ENCODE measurements at regions not wholly inside any gene's neighbourhood (a gene's known extent, or its start where the extent isn't known, plus 50 kb on each side); places are given as distances from the start of the nearest gene placed in this dataset.

DNA sequence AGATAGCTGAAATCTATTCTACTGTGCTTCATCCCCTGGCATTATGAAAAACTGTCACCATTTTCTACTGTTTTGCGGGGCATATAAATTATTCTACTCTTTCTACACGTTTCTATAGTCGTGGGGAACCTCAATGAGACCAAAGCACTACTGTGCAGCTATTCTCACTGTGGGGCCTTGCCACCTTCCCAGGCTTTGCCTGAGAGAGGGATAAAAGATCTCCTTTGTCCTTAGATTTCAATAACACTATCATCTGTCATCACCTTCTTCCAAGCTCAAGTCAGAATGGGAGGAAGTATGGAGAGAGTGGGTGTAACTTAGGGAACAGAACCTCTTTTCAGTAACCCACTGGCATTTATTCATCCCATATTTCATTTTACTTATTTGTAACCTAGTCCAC lies 1462.1 kb upstream of the RAG2 start:
- TF ChIP-seq, protein P1, sequence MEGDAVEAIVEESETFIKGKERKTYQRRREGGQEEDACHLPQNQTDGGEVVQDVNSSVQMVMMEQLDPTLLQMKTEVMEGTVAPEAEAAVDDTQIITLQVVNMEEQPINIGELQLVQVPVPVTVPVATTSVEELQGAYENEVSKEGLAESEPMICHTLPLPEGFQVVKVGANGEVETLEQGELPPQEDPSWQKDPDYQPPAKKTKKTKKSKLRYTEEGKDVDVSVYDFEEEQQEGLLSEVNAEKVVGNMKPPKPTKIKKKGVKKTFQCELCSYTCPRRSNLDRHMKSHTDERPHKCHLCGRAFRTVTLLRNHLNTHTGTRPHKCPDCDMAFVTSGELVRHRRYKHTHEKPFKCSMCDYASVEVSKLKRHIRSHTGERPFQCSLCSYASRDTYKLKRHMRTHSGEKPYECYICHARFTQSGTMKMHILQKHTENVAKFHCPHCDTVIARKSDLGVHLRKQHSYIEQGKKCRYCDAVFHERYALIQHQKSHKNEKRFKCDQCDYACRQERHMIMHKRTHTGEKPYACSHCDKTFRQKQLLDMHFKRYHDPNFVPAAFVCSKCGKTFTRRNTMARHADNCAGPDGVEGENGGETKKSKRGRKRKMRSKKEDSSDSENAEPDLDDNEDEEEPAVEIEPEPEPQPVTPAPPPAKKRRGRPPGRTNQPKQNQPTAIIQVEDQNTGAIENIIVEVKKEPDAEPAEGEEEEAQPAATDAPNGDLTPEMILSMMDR (IDR thresholded peaks at IDR 0.05), result no peak
- TF ChIP-seq POLR2AphosphoS5 (IDR thresholded peaks at IDR 0.05; ENCODE audit: low read depth, low read length) (no peak), SIN3A (IDR thresholded peaks at IDR 0.05; ENCODE audit: borderline replicate concordance, insufficient read depth, low read depth, low read length) (no peak)
- TF ChIP-seq, protein P2, sequence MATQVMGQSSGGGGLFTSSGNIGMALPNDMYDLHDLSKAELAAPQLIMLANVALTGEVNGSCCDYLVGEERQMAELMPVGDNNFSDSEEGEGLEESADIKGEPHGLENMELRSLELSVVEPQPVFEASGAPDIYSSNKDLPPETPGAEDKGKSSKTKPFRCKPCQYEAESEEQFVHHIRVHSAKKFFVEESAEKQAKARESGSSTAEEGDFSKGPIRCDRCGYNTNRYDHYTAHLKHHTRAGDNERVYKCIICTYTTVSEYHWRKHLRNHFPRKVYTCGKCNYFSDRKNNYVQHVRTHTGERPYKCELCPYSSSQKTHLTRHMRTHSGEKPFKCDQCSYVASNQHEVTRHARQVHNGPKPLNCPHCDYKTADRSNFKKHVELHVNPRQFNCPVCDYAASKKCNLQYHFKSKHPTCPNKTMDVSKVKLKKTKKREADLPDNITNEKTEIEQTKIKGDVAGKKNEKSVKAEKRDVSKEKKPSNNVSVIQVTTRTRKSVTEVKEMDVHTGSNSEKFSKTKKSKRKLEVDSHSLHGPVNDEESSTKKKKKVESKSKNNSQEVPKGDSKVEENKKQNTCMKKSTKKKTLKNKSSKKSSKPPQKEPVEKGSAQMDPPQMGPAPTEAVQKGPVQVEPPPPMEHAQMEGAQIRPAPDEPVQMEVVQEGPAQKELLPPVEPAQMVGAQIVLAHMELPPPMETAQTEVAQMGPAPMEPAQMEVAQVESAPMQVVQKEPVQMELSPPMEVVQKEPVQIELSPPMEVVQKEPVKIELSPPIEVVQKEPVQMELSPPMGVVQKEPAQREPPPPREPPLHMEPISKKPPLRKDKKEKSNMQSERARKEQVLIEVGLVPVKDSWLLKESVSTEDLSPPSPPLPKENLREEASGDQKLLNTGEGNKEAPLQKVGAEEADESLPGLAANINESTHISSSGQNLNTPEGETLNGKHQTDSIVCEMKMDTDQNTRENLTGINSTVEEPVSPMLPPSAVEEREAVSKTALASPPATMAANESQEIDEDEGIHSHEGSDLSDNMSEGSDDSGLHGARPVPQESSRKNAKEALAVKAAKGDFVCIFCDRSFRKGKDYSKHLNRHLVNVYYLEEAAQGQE (IDR thresholded peaks at IDR 0.05; ENCODE audit: insufficient read depth in 1 of 2, low read depth in 2 of 2, low read length in 1 of 2), result no peak

All from Panc1 (cell line).